ENCODE measurements at regions not wholly inside any gene's neighbourhood (a gene's known extent, or its start where the extent isn't known, plus 50 kb on each side); places are given as distances from the start of the nearest gene placed in this dataset.

DNA sequence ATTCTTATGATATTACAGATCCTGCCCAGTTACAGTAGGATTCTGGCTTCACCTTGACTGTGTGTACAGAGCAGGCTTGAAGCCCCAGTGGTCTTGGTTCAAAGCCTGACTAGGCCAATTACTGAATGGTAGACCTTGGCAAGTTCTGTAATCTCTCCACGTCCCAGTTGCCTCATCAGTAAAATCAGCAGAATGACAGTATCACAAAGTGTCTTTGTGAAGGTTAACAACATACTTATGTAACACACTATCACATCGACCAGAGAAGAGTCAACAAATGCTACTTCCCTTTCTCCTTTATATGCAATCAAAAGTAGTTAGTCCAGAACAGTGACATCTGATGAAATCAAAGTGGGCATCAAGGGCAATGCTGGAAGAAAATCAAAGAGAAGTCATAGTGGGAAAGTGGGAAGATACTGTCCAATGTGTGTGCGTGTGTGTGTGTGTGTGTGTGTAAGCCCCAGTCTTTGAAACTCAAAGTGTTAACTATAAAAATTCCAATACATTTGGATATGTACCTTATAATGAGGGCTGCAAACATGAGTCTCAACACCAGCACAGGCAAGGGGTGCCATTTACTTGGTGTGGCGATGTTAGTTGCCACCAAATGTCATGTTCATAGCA, 93.5 kb upstream of the EGFLAM start (continued):
- no peak for TF ChIP-seq ZNF302 (tag by site-specific recombination; IDR thresholded peaks at IDR 0.05; ENCODE audit: low read depth)

DNA sequence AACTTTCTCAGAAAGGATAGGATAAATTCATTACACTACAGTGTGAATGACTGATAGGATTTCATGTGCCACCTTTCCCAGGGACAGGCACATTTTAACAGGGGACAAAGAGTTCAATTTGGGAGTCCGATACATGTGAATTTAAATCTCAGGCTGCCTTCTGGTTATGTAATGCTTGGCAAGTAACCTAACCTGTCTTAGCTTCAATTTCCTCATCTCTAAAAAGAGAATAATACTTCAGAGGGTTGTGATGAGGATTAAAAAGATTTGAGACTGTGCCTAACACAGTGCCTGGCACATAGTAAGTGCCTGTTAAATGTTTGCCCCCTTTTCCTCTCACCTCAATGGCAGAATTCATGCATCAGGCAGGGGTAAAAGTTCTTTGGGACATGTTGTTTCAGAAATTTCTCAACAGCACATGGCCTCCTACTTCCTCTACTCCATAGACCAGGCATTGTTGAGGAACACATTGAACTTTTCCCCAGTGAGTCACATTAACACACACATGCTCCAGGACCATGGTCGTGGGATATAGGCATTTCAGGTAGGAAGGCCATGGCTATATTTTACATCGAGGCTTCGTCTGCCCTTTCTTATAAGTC, 94.6 kb upstream of the EGFLAM start:
- Histone ChIP-seq H3K27ac (ENCODE audit: extremely low read depth, low read depth, low read length) (no peak overlapping the region), H3K36me3 (ENCODE audit: control insufficient read depth in 2 of 2, insufficient read depth in 1 of 2, low read length in 2 of 2) (no peaks in the 10 kb centered on the region), H3K4me1 (ENCODE audit: control insufficient read depth, insufficient read depth, low read length) (no peaks in the 10 kb centered on the region), H3K9me3 (ENCODE audit: control insufficient read depth, insufficient read depth, low read depth, low read length) (no peaks in the 10 kb centered on the region; the same call in 1 of the 2 replicates), H3K4me3 (ENCODE audit: low read depth, low read length) (no peak overlapping the region)
- ChIA-PET CTCF (interaction anchor here (0.6 to 1.5 kb wide), 3 partner anchors 29 to 568 kb away, joined by 3 to 4 read pairs (median 4); no protein-coding TSS in a partner anchor), POLR2A (no interaction called here)
- TF ChIP-seq YY1 (tag by site-specific recombination; IDR thresholded peaks at IDR 0.05) (no peak), IKZF3 (tag by site-specific recombination; IDR thresholded peaks at IDR 0.05) (no peak), ZNF426 (tag by site-specific recombination; IDR thresholded peaks at IDR 0.05) (no peak), ZNF214 (tag by site-specific recombination; IDR thresholded peaks at IDR 0.05; ENCODE audit: borderline replicate concordance) (peak; percentile 87)
- TF ChIP-seq, protein P1, sequence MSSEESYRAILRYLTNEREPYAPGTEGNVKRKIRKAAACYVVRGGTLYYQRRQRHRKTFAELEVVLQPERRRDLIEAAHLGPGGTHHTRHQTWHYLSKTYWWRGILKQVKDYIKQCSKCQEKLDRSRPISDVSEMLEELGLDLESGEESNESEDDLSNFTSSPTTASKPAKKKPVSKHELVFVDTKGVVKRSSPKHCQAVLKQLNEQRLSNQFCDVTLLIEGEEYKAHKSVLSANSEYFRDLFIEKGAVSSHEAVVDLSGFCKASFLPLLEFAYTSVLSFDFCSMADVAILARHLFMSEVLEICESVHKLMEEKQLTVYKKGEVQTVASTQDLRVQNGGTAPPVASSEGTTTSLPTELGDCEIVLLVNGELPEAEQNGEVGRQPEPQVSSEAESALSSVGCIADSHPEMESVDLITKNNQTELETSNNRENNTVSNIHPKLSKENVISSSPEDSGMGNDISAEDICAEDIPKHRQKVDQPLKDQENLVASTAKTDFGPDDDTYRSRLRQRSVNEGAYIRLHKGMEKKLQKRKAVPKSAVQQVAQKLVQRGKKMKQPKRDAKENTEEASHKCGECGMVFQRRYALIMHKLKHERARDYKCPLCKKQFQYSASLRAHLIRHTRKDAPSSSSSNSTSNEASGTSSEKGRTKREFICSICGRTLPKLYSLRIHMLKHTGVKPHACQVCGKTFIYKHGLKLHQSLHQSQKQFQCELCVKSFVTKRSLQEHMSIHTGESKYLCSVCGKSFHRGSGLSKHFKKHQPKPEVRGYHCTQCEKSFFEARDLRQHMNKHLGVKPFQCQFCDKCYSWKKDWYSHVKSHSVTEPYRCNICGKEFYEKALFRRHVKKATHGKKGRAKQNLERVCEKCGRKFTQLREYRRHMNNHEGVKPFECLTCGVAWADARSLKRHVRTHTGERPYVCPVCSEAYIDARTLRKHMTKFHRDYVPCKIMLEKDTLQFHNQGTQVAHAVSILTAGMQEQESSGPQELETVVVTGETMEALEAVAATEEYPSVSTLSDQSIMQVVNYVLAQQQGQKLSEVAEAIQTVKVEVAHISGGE (tag by site-specific recombination; conservative IDR thresholded peaks at IDR 0.05; ENCODE audit: low read depth), result no peak

DNA sequence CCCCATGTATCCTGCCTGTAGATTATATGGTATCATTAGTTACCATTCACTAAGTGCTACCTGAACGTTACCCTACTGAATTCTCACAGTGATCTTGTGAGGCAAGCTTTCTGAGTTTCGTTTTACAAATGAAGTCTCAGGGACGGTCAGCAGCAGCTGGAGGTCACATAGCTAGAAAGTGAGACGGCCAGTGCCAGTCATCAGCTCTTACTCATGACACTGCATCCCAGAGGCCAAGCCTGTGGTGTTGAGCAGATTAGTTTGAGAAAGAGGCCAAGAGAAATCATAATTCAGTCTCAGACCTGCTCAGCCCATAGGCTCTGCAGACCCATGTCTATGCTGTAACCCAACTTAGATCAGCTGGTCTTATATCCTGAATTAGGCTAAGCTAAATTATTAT, 95.7 kb upstream of the EGFLAM start:
- Histone ChIP-seq H3K27ac (ENCODE audit: extremely low read depth, low read depth, low read length) (no peak overlapping the region), H3K9me3 (ENCODE audit: control insufficient read depth, insufficient read depth, low read depth, low read length) (no peaks in the 10 kb centered on the region; the same call in 1 of the 2 replicates), H3K36me3 (ENCODE audit: control insufficient read depth in 2 of 2, insufficient read depth in 1 of 2, low read length in 2 of 2) (no peaks in the 10 kb centered on the region), H3K4me3 (ENCODE audit: low read depth, low read length) (no peak overlapping the region), H3K4me1 (ENCODE audit: control insufficient read depth, insufficient read depth, low read length) (no peaks in the 10 kb centered on the region)
- ChIA-PET CTCF (interaction anchor here (0.6 to 1.5 kb wide), 4 partner anchors 16 to 75 kb away, joined by 3 to 4 read pairs (median 4); no protein-coding TSS in a partner anchor), POLR2A (no interaction called here)
- TF ChIP-seq, protein P2, sequence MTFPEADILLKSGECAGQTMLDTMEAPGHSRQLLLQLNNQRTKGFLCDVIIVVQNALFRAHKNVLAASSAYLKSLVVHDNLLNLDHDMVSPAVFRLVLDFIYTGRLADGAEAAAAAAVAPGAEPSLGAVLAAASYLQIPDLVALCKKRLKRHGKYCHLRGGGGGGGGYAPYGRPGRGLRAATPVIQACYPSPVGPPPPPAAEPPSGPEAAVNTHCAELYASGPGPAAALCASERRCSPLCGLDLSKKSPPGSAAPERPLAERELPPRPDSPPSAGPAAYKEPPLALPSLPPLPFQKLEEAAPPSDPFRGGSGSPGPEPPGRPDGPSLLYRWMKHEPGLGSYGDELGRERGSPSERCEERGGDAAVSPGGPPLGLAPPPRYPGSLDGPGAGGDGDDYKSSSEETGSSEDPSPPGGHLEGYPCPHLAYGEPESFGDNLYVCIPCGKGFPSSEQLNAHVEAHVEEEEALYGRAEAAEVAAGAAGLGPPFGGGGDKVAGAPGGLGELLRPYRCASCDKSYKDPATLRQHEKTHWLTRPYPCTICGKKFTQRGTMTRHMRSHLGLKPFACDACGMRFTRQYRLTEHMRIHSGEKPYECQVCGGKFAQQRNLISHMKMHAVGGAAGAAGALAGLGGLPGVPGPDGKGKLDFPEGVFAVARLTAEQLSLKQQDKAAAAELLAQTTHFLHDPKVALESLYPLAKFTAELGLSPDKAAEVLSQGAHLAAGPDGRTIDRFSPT (tag by site-specific recombination; IDR thresholded peaks at IDR 0.05), result no peak
- TF ChIP-seq, protein P3, sequence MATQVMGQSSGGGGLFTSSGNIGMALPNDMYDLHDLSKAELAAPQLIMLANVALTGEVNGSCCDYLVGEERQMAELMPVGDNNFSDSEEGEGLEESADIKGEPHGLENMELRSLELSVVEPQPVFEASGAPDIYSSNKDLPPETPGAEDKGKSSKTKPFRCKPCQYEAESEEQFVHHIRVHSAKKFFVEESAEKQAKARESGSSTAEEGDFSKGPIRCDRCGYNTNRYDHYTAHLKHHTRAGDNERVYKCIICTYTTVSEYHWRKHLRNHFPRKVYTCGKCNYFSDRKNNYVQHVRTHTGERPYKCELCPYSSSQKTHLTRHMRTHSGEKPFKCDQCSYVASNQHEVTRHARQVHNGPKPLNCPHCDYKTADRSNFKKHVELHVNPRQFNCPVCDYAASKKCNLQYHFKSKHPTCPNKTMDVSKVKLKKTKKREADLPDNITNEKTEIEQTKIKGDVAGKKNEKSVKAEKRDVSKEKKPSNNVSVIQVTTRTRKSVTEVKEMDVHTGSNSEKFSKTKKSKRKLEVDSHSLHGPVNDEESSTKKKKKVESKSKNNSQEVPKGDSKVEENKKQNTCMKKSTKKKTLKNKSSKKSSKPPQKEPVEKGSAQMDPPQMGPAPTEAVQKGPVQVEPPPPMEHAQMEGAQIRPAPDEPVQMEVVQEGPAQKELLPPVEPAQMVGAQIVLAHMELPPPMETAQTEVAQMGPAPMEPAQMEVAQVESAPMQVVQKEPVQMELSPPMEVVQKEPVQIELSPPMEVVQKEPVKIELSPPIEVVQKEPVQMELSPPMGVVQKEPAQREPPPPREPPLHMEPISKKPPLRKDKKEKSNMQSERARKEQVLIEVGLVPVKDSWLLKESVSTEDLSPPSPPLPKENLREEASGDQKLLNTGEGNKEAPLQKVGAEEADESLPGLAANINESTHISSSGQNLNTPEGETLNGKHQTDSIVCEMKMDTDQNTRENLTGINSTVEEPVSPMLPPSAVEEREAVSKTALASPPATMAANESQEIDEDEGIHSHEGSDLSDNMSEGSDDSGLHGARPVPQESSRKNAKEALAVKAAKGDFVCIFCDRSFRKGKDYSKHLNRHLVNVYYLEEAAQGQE (tag by site-specific recombination; IDR thresholded peaks at IDR 0.05), result no peak
- no peak for TF ChIP-seq ZNF335 (tag by site-specific recombination; conservative IDR thresholded peaks at IDR 0.05)
- TF ChIP-seq, protein P4, sequence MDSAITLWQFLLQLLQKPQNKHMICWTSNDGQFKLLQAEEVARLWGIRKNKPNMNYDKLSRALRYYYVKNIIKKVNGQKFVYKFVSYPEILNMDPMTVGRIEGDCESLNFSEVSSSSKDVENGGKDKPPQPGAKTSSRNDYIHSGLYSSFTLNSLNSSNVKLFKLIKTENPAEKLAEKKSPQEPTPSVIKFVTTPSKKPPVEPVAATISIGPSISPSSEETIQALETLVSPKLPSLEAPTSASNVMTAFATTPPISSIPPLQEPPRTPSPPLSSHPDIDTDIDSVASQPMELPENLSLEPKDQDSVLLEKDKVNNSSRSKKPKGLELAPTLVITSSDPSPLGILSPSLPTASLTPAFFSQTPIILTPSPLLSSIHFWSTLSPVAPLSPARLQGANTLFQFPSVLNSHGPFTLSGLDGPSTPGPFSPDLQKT (IDR thresholded peaks at IDR 0.05; ENCODE audit: borderline replicate concordance, low read depth, low read length), result no peak

All from HEK293 (cell line).